DND-41 (cell line): ENCODE measurements at regions not wholly inside any gene's neighbourhood (a gene's known extent, or its start where the extent isn't known, plus 50 kb on each side); places are given as distances from the start of the nearest gene placed in this dataset.

Experiments
- CTCF ChIP-seq: IDR thresholded peaks from 2 replicates; pipeline ENCODE4 v1.5.1; 2012; ENCODE audit warnings: borderline replicate concordance, low read length, moderate library complexity, mild to moderate bottlenecking; ENCODE audit not compliant: poor library complexity, severe bottlenecking; ENCODE audit errors: extremely low read depth
- EZH2 ChIP-seq: IDR thresholded peaks from 3 replicates; pipeline ENCODE4 v1.6.1; 2012; ENCODE audit warnings: borderline replicate concordance, low read depth, mild to moderate bottlenecking, moderate library complexity, low read length, inconsistent platforms; ENCODE audit not compliant: severe bottlenecking

GRCh38 chr10:125392154-125392553, 231.8 kb upstream of the CTBP2 start:
- TF ChIP-seq CTCF (no peak), EZH2 (no peak)
